K562 (cell line): ENCODE measurements at regions not wholly inside any gene's neighbourhood (a gene's known extent, or its start where the extent isn't known, plus 50 kb on each side); places are given as distances from the start of the nearest gene placed in this dataset.

Experiments used
- CBFA2T2 ChIP-seq: fragments of 450-650 bp; conservative IDR thresholded peaks from 2 replicates; pipeline ENCODE4 v1.6.1; 2017; ENCODE audit warnings: mild to moderate bottlenecking
- FOXK2 ChIP-seq, 2 experiments: fragments of 450-650 bp; IDR thresholded peaks in 1 of 2; conservative IDR thresholded peaks in 1 of 2; 2 replicates each; pipeline ENCODE4 v1.6.1; 2016; ENCODE audit warnings: low read depth in 2 of 2, mild to moderate bottlenecking in 1 of 2
- MAZ ChIP-seq, 2 experiments: fragments of 450-650 bp in 1 of 2; sonication (generic) in 1 of 2; formaldehyde crosslinking; IDR thresholded peaks in 1 of 2; conservative IDR thresholded peaks in 1 of 2; 2 replicates each; pipeline versions ENCODE4 v1.4.0 to v1.5.0; 2020; ENCODE audit warnings: mild to moderate bottlenecking in 1 of 2, missing genetic modification reagents in 1 of 2
- MGA ChIP-seq: fragments of 450-650 bp; IDR thresholded peaks from 2 replicates; pipeline ENCODE4 v1.6.1; 2016; ENCODE audit warnings: mild to moderate bottlenecking, moderate library complexity
- RAD51 ChIP-seq: fragments of 450-650 bp; IDR thresholded peaks from 2 replicates; pipeline ENCODE4 v1.7.1; 2016; ENCODE audit warnings: low read depth, mild to moderate bottlenecking, borderline replicate concordance
- REST ChIP-seq, 2 experiments: fragments of 450-650 bp; formaldehyde crosslinking in 1 of 2; IDR thresholded peaks; 2 replicates each; pipeline versions ENCODE4 v1.4.0 to v1.6.1; 2014 to 2020; ENCODE audit warnings: mild to moderate bottlenecking in 2 of 2, borderline replicate concordance in 1 of 2, low read depth in 1 of 2

- TF ChIP-seq MGA (peak; percentile 69), RAD51 (peak; percentile 95), FOXK2 (conservative IDR thresholded peaks at IDR 0.05 in 1 of 2, IDR thresholded peaks at IDR 0.05 in 1 of 2; ENCODE audit: low read depth in 2 of 2) (0 out of 4 replicates have a peak, but pooled peaks have one; percentile 19 to 21), MAZ (CRISPR knock-in tag; conservative IDR thresholded peaks at IDR 0.05 in 1 of 2, IDR thresholded peaks at IDR 0.05 in 1 of 2) (0 out of 4 replicates have a peak, but pooled peaks of 1 of the 2 experiments have one; percentile 12), CBFA2T2 (peak; percentile 63), REST (IDR thresholded peaks at IDR 0.05; ENCODE audit: borderline replicate concordance) (peak; percentile 29), REST (CRISPR knock-in tag; IDR thresholded peaks at IDR 0.05; ENCODE audit: low read depth) (no peak)
Measured at GRCh38 chr1:5686925-5687706, 305.1 kb downstream of the NPHP4 start (continued).
